ENCODE measurements at regions not wholly inside any gene's neighbourhood (a gene's known extent, or its start where the extent isn't known, plus 50 kb on each side); places are given as distances from the start of the nearest gene placed in this dataset.

GRCh38 chr13:65946387-65946786 is 1283.7 kb downstream of the PCDH9 start (continued):
- TF ChIP-seq KIAA2018 (CRISPR knock-in tag; IDR thresholded peaks at IDR 0.05; ENCODE audit: borderline replicate concordance) (no peak), BRF2 (CRISPR knock-in tag; IDR thresholded peaks at IDR 0.05) (no peak), ZFP37 (CRISPR knock-in tag; IDR thresholded peaks at IDR 0.05; ENCODE audit: borderline replicate concordance) (no peak), ZNF589 (CRISPR knock-in tag; conservative IDR thresholded peaks at IDR 0.05) (no peak), TFDP2 (CRISPR knock-in tag; IDR thresholded peaks at IDR 0.05) (no peak)
